SH-SY5Y (cell line): ENCODE measurements at regions not wholly inside any gene's neighbourhood (a gene's known extent, or its start where the extent isn't known, plus 50 kb on each side); places are given as distances from the start of the nearest gene placed in this dataset.

Experiments
- GATA2 ChIP-seq: IDR thresholded peaks from 2 replicates; pipeline ENCODE4 v1.6.1; 2011; ENCODE audit warnings: mild to moderate bottlenecking, low read depth, low read length
- GATA3 ChIP-seq: IDR thresholded peaks from 2 replicates; pipeline ENCODE4 v1.6.1; 2011; ENCODE audit warnings: low read depth, mild to moderate bottlenecking, low read length, moderate library complexity

DNA sequence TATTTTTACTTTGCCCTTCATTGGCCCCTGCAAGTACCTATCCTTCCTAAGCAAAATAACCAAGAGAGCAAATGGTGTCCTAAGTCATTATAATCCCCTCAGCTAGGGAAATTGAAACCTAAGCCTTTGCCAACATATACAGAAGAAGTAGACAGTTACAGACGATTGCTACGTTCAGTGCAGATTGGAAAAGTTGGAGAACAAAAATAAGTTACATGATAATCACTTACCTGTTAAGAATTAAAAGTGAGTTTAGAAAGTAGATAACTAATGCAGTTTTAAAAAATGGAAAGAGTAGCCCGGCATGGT is 244.8 kb downstream of the MPDZ start:
- TF ChIP-seq GATA3 (no peak), GATA2 (no peak)
